Ectodermal cell (in vitro differentiated cells): ENCODE measurements at regions not wholly inside any gene's neighbourhood (a gene's known extent, or its start where the extent isn't known, plus 50 kb on each side); places are given as distances from the start of the nearest gene placed in this dataset.

Source experiments
- H3K27ac ChIP-seq: 2 replicates; pipeline ENCODE4 v1.7.0; 2013; ENCODE audit warnings: mild to moderate bottlenecking, low read depth, low read length; ENCODE audit not compliant: insufficient read depth, poor library complexity, severe bottlenecking
- H3K27me3 ChIP-seq: 2 replicates; pipeline ENCODE4 v1.7.0; 2013; ENCODE audit warnings: mild to moderate bottlenecking, low read length; ENCODE audit not compliant: insufficient read depth, control insufficient read depth, poor library complexity, severe bottlenecking
- H3K36me3 ChIP-seq: one replicate; pipeline ENCODE4 v1.7.0; 2013; ENCODE audit warnings: low read length; ENCODE audit not compliant: control insufficient read depth, insufficient read depth
- H3K4me1 ChIP-seq: one replicate; pipeline ENCODE4 v1.7.0; 2013; ENCODE audit warnings: low read length; ENCODE audit not compliant: control insufficient read depth, insufficient read depth
- H3K4me3 ChIP-seq: 2 replicates; pipeline ENCODE4 v1.7.0; 2013; ENCODE audit warnings: low read depth, low read length, control low read depth; ENCODE audit not compliant: insufficient read depth
- H3K9me3 ChIP-seq: 2 replicates; pipeline ENCODE4 v1.7.0; 2013; ENCODE audit warnings: mild to moderate bottlenecking, low read length, moderate library complexity; ENCODE audit not compliant: control insufficient read depth
- WGBS, 2 experiments: methylation state at CpG; one replicate each; pipeline ENCODE4 v1.1.7; 2013; ENCODE audit warnings: missing lambda C conversion rate in 2 of 2; 5-methylcytosine and 5-hydroxymethylcytosine counted together

GRCh38 chr13:37274569-37275497 lies 169.4 kb upstream of the CSNK1A1L start:
- WGBS, 2 experiments, result 94 to 99% methylated on average over 5 to 6 of the region's 6 CpGs
- no peaks in the 10 kb centered on the region for H3K27me3 ChIP-seq
- H3K36me3 ChIP-seq, result no peaks in the 10 kb centered on the region
- H3K4me1 ChIP-seq, result no peaks in the 10 kb centered on the region
- H3K27ac ChIP-seq, result no peak overlapping the region
- no peaks in the 10 kb centered on the region for H3K9me3 ChIP-seq
- no peak overlapping the region for H3K4me3 ChIP-seq

GRCh38 chr13:37273836-37274235 lies 168.4 kb upstream of the CSNK1A1L start:
- no peak overlapping the region for H3K4me3 ChIP-seq
- H3K9me3 ChIP-seq, result no peaks in the 10 kb centered on the region
- no peaks in the 10 kb centered on the region for H3K4me1 ChIP-seq
- H3K27me3 ChIP-seq, result no peaks in the 10 kb centered on the region
- no peaks in the 10 kb centered on the region for H3K36me3 ChIP-seq
- H3K27ac ChIP-seq, result no peak overlapping the region
- 76 to 100% methylated on average over 1 of the region's 1 CpG for WGBS, 2 experiments

GRCh38 chr13:37270226-37271001 lies 164.9 kb upstream of the CSNK1A1L start:
- Histone ChIP-seq H3K4me3 (no peak overlapping the region), H3K36me3 (no peaks in the 10 kb centered on the region), H3K27ac (no peak overlapping the region), H3K27me3 (no peaks in the 10 kb centered on the region), H3K9me3 (no peaks in the 10 kb centered on the region), H3K4me1 (no peaks in the 10 kb centered on the region)
- 89 to 92% methylated on average over 4 to 5 of the region's 5 CpGs for WGBS, 2 experiments

GRCh38 chr13:37263871-37264270 lies 158.4 kb upstream of the CSNK1A1L start:
- H3K27me3 ChIP-seq, result no peaks in the 10 kb centered on the region
- no peaks in the 10 kb centered on the region for H3K36me3 ChIP-seq
- H3K9me3 ChIP-seq, result peaks cover 2% of the 10 kb centered on the region
- H3K4me1 ChIP-seq, result no peaks in the 10 kb centered on the region
- 37 to 42% methylated on average over 2 of the region's 2 CpGs for WGBS, 2 experiments
- H3K27ac ChIP-seq, result no peak overlapping the region
- H3K4me3 ChIP-seq, result no peak overlapping the region

GRCh38 chr13:37257706-37258105 lies 152.2 kb upstream of the CSNK1A1L start:
- Histone ChIP-seq H3K27me3 (no peaks in the 10 kb centered on the region), H3K36me3 (no peaks in the 10 kb centered on the region), H3K4me1 (no peaks in the 10 kb centered on the region), H3K9me3 (peaks cover 2% of the 10 kb centered on the region), H3K27ac (no peak overlapping the region), H3K4me3 (no peak overlapping the region)
- 96 to 98% methylated on average over 1 to 2 of the region's 2 CpGs for WGBS, 2 experiments

- Histone ChIP-seq H3K4me3 (no peak overlapping the region), H3K27me3 (no peaks in the 10 kb centered on the region), H3K36me3 (no peaks in the 10 kb centered on the region), H3K27ac (no peak overlapping the region), H3K4me1 (no peaks in the 10 kb centered on the region), H3K9me3 (peaks cover 2% of the 10 kb centered on the region)
- WGBS, 2 experiments, result no CpG with 5 or more reads among the region's 1 CpG
Observed at GRCh38 chr13:37257051-37257450, 151.6 kb upstream of the CSNK1A1L start.

- WGBS, 2 experiments, result 83 to 85% methylated on average over 4 of the region's 4 CpGs
- Histone ChIP-seq H3K4me3 (no peak overlapping the region), H3K36me3 (no peaks in the 10 kb centered on the region), H3K9me3 (no peaks in the 10 kb centered on the region), H3K27me3 (no peaks in the 10 kb centered on the region), H3K27ac (no peak overlapping the region), H3K4me1 (no peaks in the 10 kb centered on the region)
Observed at GRCh38 chr13:37241786-37242185, 136.3 kb upstream of the CSNK1A1L start.

- no peaks in the 10 kb centered on the region for H3K4me1 ChIP-seq
- H3K4me3 ChIP-seq, result no peak overlapping the region
- H3K9me3 ChIP-seq, result no peaks in the 10 kb centered on the region
- H3K36me3 ChIP-seq, result no peaks in the 10 kb centered on the region
- H3K27ac ChIP-seq, result no peak overlapping the region
- H3K27me3 ChIP-seq, result no peaks in the 10 kb centered on the region
Observed at GRCh38 chr13:37230346-37230745, 124.9 kb upstream of the CSNK1A1L start.

- no peaks in the 10 kb centered on the region for H3K36me3 ChIP-seq
Observed at GRCh38 chr13:37229931-37230330, 124.5 kb upstream of the CSNK1A1L start.

GRCh38 chr13:37226971-37227370 lies 121.5 kb upstream of the CSNK1A1L start:
- Histone ChIP-seq H3K36me3 (no peaks in the 10 kb centered on the region), H3K27ac (no peak overlapping the region), H3K27me3 (no peaks in the 10 kb centered on the region), H3K4me1 (no peaks in the 10 kb centered on the region), H3K4me3 (no peak overlapping the region), H3K9me3 (no peaks in the 10 kb centered on the region)
- WGBS, 2 experiments, result 91 to 95% methylated on average over 4 of the region's 4 CpGs

More at GRCh38 chr13:37229931-37230330, 124.5 kb upstream of the CSNK1A1L start:
- Histone ChIP-seq H3K27me3 (no peaks in the 10 kb centered on the region), H3K27ac (no peak overlapping the region), H3K9me3 (no peaks in the 10 kb centered on the region), H3K4me3 (no peak overlapping the region), H3K4me1 (no peaks in the 10 kb centered on the region)
- 0% methylated on average over 1 of the region's 1 CpG for WGBS, 2 experiments
